Retinal pigment epithelial cell (primary cell): ENCODE measurements at regions not wholly inside any gene's neighbourhood (a gene's known extent, or its start where the extent isn't known, plus 50 kb on each side); places are given as distances from the start of the nearest gene placed in this dataset.

Source experiments
- DNase-seq: peaks from one replicate; pipeline ENCODE4 v3.0.0-alpha.2; 2010; ENCODE audit warnings: low read depth
- H3K4me3 ChIP-seq: 2 replicates; pipeline ENCODE4 v1.5.1; 2011; ENCODE audit warnings: mild to moderate bottlenecking, low read length, control low read depth, moderate library complexity
- CTCF ChIP-seq: conservative IDR thresholded peaks from 2 replicates; pipeline ENCODE4 v1.5.1; 2011; ENCODE audit warnings: low read depth, low read length, control low read depth, inconsistent platforms

GRCh38 chr1:233544304-233544703 lies 69.6 kb upstream of the KCNK1 start:
- TF ChIP-seq CTCF, result no peak
- no peak for DNase-seq
- H3K4me3 ChIP-seq, result no peak overlapping the region

GRCh38 chr1:233547726-233548125 lies 66.2 kb upstream of the KCNK1 start:
- no peak overlapping the region for H3K4me3 ChIP-seq
- DNase-seq, result no peak
- TF ChIP-seq CTCF, result no peak

- no peak for DNase-seq
- no peak overlapping the region for H3K4me3 ChIP-seq
- TF ChIP-seq CTCF, result no peak
Observed at GRCh38 chr1:233549404-233549803, 64.5 kb upstream of the KCNK1 start.

- no peak for DNase-seq
- H3K4me3 ChIP-seq, result no peak overlapping the region
- TF ChIP-seq CTCF, result no peak
Observed at GRCh38 chr1:233549917-233550316, 64.0 kb upstream of the KCNK1 start.

- no peak for TF ChIP-seq CTCF
- no peak for DNase-seq
- H3K4me3 ChIP-seq, result no peak overlapping the region
Observed at GRCh38 chr1:233554037-233554436, 59.9 kb upstream of the KCNK1 start.

GRCh38 chr1:233561708-233562426 lies 52.0 kb upstream of the KCNK1 start:
- no peak overlapping the region for H3K4me3 ChIP-seq
- no peak for TF ChIP-seq CTCF
- no peak for DNase-seq
